Sigmoid colon (tissue), 4 donors: ENCODE measurements at regions not wholly inside any gene's neighbourhood (a gene's known extent, or its start where the extent isn't known, plus 50 kb on each side); places are given as distances from the start of the nearest gene placed in this dataset.

ENCODE experiments used
- EP300 ChIP-seq, 4 donors: sonication (generic); formaldehyde crosslinking; IDR thresholded peaks; one replicate each; pipeline ENCODE4 v1.6.1; 2017; ENCODE audit warnings: antibody characterized with exemption in 4 of 4
- POLR2A ChIP-seq, 2 donors: fragments of 450-650 bp; IDR thresholded peaks; one replicate each; pipeline ENCODE4 v1.6.1; 2016; ENCODE audit warnings: antibody characterized with exemption in 2 of 2, mild to moderate bottlenecking in 2 of 2, moderate library complexity in 2 of 2
- POLR2AphosphoS5 ChIP-seq, 4 donors: sonication (generic); formaldehyde crosslinking; IDR thresholded peaks; one replicate each; pipeline ENCODE4 v1.6.1; 2017; ENCODE audit warnings: antibody characterized with exemption in 4 of 4
- TF ChIP-seq, protein P1 (sequence below), 4 experiments: fragments of 450-650 bp in 3 of 4; fragments of 200-600 bp in 1 of 4; IDR thresholded peaks; one replicate each; pipeline ENCODE4 v1.5.1; 2016 to 2019; ENCODE audit warnings: antibody characterized with exemption in 4 of 4, mild to moderate bottlenecking in 3 of 4, moderate library complexity in 2 of 4

GRCh38 chr9:87187656-87188055, 240.3 kb upstream of the GAS1 start:
- TF ChIP-seq, protein P1, sequence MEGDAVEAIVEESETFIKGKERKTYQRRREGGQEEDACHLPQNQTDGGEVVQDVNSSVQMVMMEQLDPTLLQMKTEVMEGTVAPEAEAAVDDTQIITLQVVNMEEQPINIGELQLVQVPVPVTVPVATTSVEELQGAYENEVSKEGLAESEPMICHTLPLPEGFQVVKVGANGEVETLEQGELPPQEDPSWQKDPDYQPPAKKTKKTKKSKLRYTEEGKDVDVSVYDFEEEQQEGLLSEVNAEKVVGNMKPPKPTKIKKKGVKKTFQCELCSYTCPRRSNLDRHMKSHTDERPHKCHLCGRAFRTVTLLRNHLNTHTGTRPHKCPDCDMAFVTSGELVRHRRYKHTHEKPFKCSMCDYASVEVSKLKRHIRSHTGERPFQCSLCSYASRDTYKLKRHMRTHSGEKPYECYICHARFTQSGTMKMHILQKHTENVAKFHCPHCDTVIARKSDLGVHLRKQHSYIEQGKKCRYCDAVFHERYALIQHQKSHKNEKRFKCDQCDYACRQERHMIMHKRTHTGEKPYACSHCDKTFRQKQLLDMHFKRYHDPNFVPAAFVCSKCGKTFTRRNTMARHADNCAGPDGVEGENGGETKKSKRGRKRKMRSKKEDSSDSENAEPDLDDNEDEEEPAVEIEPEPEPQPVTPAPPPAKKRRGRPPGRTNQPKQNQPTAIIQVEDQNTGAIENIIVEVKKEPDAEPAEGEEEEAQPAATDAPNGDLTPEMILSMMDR (IDR thresholded peaks at IDR 0.05): no peak
- TF ChIP-seq POLR2AphosphoS5 (IDR thresholded peaks at IDR 0.05): no peak
- no peak for TF ChIP-seq POLR2A (IDR thresholded peaks at IDR 0.05)
- no peak for TF ChIP-seq EP300 (IDR thresholded peaks at IDR 0.05)
